ENCODE measurements at regions not wholly inside any gene's neighbourhood (a gene's known extent, or its start where the extent isn't known, plus 50 kb on each side); places are given as distances from the start of the nearest gene placed in this dataset.

- no peak for TF ChIP-seq FOXA1 (IDR thresholded peaks at IDR 0.05)
- no peak for TF ChIP-seq SP1 (IDR thresholded peaks at IDR 0.05)
- TF ChIP-seq, protein P1, sequence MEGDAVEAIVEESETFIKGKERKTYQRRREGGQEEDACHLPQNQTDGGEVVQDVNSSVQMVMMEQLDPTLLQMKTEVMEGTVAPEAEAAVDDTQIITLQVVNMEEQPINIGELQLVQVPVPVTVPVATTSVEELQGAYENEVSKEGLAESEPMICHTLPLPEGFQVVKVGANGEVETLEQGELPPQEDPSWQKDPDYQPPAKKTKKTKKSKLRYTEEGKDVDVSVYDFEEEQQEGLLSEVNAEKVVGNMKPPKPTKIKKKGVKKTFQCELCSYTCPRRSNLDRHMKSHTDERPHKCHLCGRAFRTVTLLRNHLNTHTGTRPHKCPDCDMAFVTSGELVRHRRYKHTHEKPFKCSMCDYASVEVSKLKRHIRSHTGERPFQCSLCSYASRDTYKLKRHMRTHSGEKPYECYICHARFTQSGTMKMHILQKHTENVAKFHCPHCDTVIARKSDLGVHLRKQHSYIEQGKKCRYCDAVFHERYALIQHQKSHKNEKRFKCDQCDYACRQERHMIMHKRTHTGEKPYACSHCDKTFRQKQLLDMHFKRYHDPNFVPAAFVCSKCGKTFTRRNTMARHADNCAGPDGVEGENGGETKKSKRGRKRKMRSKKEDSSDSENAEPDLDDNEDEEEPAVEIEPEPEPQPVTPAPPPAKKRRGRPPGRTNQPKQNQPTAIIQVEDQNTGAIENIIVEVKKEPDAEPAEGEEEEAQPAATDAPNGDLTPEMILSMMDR (IDR thresholded peaks at IDR 0.05; ENCODE audit: low read depth, low read length, missing input control): no peak
- TF ChIP-seq YY1 (IDR thresholded peaks at IDR 0.05): no peak
- TF ChIP-seq RAD21 (IDR thresholded peaks at IDR 0.05): no peak
- no peak for TF ChIP-seq REST (IDR thresholded peaks at IDR 0.05)
- TF ChIP-seq, protein P2, sequence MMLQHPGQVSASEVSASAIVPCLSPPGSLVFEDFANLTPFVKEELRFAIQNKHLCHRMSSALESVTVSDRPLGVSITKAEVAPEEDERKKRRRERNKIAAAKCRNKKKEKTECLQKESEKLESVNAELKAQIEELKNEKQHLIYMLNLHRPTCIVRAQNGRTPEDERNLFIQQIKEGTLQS (IDR thresholded peaks at IDR 0.05): no peak
- TF ChIP-seq RXRA (IDR thresholded peaks at IDR 0.05): no peak
- no peak for TF ChIP-seq TAF1 (conservative IDR thresholded peaks at IDR 0.05)
- no peak for TF ChIP-seq GABPA (IDR thresholded peaks at IDR 0.05 in 1 of 2, conservative IDR thresholded peaks at IDR 0.05 in 1 of 2)
- TF ChIP-seq MAX (IDR thresholded peaks at IDR 0.05): no peak
- TF ChIP-seq JUND (IDR thresholded peaks at IDR 0.05): no peak
- TF ChIP-seq EGR1 (IDR thresholded peaks at IDR 0.05; ENCODE audit: low read depth in 2 of 2): no peak
- TF ChIP-seq FOXA2 (IDR thresholded peaks at IDR 0.05): no peak
These were observed 270.2 kb upstream of the SLC35B3 start for GRCh38 chr6:8705435-8706020.

Data from liver (tissue), 3 donors.